SW 1271 (cell line): ENCODE measurements at regions not wholly inside any gene's neighbourhood (a gene's known extent, or its start where the extent isn't known, plus 50 kb on each side); places are given as distances from the start of the nearest gene placed in this dataset.

Experiments
- DNase-seq, 2 experiments: peaks; one replicate each; lab custom pipeline; 2025; lab: John Stamatoyannopoulos, UW

GRCh38 chr7:135731-136645 is 56.4 kb upstream of the FAM20C start:
- DNase-seq, result no peak

GRCh38 chr7:137094-137891 is 55.1 kb upstream of the FAM20C start:
- no peak for DNase-seq

- DNase-seq, result no peak
Observed at GRCh38 chr7:139131-139530, 53.2 kb upstream of the FAM20C start.

- DNase-seq, result no peak
Observed at GRCh38 chr7:139561-140243, 52.7 kb upstream of the FAM20C start.

- DNase-seq, result no peak
Observed at GRCh38 chr7:140996-141395, 51.4 kb upstream of the FAM20C start.

GRCh38 chr7:142248-142941 is 50.0 kb upstream of the FAM20C start:
- DNase-seq, result no peak
